ENCODE measurements at regions not wholly inside any gene's neighbourhood (a gene's known extent, or its start where the extent isn't known, plus 50 kb on each side); places are given as distances from the start of the nearest gene placed in this dataset.

GRCh38 chr4:185909972-185910371, 98.0 kb upstream of the SORBS2 start:
- no peak for TF ChIP-seq EP300 (IDR thresholded peaks at IDR 0.05)
- no peak for TF ChIP-seq CTCF (IDR thresholded peaks at IDR 0.05)
- no peak for TF ChIP-seq POLR2AphosphoS5 (IDR thresholded peaks at IDR 0.05)
- TF ChIP-seq POLR2A (IDR thresholded peaks at IDR 0.05) = no peak
